Neural progenitor cell (in vitro differentiated cells): ENCODE measurements at regions not wholly inside any gene's neighbourhood (a gene's known extent, or its start where the extent isn't known, plus 50 kb on each side); places are given as distances from the start of the nearest gene placed in this dataset.
"Not testable (repeated sequence)": the region's sequence is repeated elsewhere in the genome, so short reads cannot be mapped to it uniquely, and the experiment has no call there.

Source experiments
- CTCF ChIP-seq: fragments of 200-600 bp; sonication (generic); IDR thresholded peaks from 2 replicates; pipeline ENCODE4 v1.5.1; 2017; ENCODE audit warnings: antibody characterized with exemption, mild to moderate bottlenecking
- EZH2 ChIP-seq: fragments of 200-600 bp; sonication (generic); IDR thresholded peaks from 2 replicates; pipeline ENCODE4 v1.6.1; 2017; ENCODE audit warnings: antibody characterized with exemption, mild to moderate bottlenecking, moderate library complexity

GRCh38 chr11:25579554-25579953 lies 752.4 kb upstream of the ANO3 start:
- TF ChIP-seq EZH2, CTCF: not testable (repeated sequence)
